Coronary artery (tissue), 2 donors: ENCODE measurements at regions not wholly inside any gene's neighbourhood (a gene's known extent, or its start where the extent isn't known, plus 50 kb on each side); places are given as distances from the start of the nearest gene placed in this dataset.

Source experiments
- DNase-seq: peaks from one replicate; pipeline ENCODE4 v3.0.0-alpha.2; 2017; ENCODE audit warnings: low spot score
- H3K27ac ChIP-seq, 2 donors: fragments of 200-600 bp; sonication (generic); one replicate each; pipeline ENCODE4 v1.5.1; 2016 to 2019
- H3K4me3 ChIP-seq: fragments of 200-600 bp; sonication (generic); 2 replicates; pipeline ENCODE4 v1.5.1; 2016; ENCODE audit warnings: mild to moderate bottlenecking, moderate library complexity
- TF ChIP-seq, protein P1 (sequence below): fragments of 200-600 bp; sonication (generic); IDR thresholded peaks from one replicate; pipeline ENCODE4 v1.5.1; 2019; ENCODE audit warnings: antibody characterized with exemption

DNA sequence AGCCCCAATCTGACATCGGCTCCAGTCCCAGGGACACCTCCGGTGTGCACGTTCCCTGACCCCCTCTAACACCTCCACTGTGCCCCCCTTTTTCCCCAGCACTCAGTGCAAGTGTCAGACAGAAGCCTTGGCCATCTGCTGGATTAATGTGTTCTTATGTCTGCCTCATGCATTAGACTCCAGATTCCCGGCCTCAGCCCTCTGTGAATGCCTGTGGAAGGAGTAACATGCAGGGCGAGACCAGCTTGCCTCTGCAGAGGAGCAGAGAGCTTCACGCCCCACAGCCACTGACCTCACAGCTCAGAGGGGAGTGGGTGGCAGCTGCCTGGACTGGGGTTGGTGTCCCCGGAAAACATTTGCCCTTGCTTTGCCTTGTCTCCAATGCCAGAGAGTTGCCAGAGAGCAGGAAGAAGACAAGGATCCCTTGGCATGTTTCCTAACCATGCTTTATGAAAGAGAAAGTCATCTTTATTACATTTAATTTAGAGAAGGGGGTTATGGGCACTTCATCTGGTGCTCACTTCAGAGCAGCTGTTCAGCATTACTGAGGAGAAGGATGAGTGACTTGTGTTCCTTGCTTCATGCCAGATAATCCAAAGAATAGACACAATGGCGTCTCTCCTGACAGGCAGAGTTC lies 91.6 kb upstream of the CXCL12 start:
- Histone ChIP-seq H3K4me3 (no peak overlapping the region), H3K27ac (no peak overlapping the region)
- DNase-seq, result no peak
- TF ChIP-seq, protein P1, sequence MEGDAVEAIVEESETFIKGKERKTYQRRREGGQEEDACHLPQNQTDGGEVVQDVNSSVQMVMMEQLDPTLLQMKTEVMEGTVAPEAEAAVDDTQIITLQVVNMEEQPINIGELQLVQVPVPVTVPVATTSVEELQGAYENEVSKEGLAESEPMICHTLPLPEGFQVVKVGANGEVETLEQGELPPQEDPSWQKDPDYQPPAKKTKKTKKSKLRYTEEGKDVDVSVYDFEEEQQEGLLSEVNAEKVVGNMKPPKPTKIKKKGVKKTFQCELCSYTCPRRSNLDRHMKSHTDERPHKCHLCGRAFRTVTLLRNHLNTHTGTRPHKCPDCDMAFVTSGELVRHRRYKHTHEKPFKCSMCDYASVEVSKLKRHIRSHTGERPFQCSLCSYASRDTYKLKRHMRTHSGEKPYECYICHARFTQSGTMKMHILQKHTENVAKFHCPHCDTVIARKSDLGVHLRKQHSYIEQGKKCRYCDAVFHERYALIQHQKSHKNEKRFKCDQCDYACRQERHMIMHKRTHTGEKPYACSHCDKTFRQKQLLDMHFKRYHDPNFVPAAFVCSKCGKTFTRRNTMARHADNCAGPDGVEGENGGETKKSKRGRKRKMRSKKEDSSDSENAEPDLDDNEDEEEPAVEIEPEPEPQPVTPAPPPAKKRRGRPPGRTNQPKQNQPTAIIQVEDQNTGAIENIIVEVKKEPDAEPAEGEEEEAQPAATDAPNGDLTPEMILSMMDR, result no peak

DNA sequence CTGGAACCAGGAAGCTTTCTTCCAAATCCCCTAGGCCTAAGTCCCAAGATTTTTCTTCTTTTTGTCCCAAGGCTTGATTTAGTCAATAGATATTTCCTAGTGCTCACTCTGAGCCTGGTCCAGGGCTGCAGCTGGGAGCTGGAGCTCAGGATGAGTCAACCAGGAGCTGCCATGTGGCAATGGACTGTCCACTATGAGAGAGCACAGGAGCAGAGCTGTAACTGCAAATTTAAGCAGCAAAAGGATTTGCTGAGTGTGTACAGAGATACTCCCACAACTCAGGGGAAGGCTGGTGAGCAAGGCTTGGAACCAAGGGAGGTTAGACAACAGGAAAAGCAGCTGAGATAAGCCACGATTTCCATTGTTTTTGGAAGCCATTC lies 92.1 kb upstream of the CXCL12 start:
- no peak overlapping the region for H3K27ac ChIP-seq
- no peak for DNase-seq
- H3K4me3 ChIP-seq, result no peak overlapping the region
- TF ChIP-seq, protein P1, result no peak

DNA sequence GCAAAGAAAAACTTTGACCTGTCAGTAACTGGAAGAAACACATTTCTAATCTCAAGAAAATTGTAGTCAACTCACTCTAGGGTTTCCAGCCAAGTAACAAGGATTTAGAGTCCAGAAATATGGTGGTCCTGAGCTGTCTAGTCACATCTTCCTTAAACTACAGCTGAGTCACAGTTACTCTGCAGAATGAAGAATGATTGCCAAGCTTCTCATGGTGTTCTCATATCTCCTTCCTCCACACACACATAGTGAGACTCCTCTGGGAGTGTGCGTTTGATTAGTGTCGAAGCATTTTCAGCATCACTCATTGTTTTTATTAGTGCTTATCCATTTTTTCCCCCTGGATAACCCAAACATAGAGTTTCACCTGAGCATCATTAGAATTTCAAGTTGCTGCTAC lies 93.1 kb upstream of the CXCL12 start:
- H3K4me3 ChIP-seq, result no peak overlapping the region
- DNase-seq, result no peak
- H3K27ac ChIP-seq, result no peak overlapping the region
- TF ChIP-seq, protein P1, result no peak

DNA sequence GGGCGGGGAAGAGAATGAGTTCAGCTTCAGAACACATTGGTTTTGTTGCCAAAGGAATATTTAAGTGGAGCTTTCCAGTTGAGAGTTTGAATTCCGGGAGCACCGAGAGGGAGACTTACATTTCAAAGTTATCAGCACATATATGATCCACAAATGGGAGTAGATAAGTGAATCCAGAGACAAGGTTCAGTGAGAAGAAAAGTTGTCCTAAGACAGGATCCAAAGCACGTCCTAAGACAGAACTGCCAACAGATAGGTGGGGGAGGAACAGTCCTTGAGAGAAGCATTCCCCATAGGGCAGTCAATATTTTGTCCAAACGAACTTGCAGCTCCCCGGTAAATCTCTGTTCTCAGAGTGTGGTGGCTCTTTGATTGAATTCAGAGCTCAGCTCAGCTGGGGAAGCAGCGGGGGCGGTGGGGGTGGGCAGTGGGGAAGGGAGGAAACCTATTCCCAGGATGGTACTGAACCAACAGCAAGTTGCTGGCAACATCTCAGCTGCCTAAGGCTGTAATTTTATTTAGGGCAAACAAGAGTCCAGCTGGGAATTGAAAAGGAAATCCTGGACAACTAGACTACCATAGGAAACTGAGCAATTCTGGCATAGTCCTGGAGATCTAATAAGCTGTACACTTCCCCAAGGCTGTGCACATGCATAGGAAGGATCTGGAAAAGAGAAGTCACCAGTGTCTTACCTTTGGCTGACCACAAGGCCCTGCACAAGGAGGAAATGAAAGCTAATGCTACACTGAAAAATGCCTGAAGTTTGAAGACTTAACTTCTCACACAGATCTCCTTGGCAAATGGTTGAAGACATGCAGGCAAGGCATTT lies 94.2 kb upstream of the CXCL12 start:
- DNase-seq, result no peak
- Histone ChIP-seq H3K27ac (no peak overlapping the region), H3K4me3 (no peak overlapping the region)
- TF ChIP-seq, protein P1, result no peak

DNA sequence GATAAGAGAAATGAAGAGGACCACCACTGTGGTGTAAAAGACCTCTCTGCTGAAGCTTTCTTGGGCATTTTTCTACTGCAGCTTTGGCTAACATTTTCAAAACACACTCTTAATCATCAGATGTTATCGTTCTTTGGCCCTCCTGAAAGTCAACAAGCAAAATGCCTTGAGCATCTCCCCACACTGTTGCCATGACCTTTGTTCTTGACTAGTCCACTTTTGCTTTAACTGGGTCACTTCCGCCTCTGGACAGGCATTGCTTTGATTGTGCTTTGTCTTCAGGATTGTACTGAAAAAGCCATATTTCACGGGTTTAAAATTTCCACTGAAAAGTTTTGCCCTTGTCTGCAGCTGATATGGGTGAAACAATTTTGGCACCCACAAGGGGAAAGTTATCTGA lies 107.8 kb upstream of the CXCL12 start:
- Histone ChIP-seq H3K27ac (no peak overlapping the region), H3K4me3 (no peak overlapping the region)
- TF ChIP-seq, protein P1, result no peak
- DNase-seq, result no peak

DNA sequence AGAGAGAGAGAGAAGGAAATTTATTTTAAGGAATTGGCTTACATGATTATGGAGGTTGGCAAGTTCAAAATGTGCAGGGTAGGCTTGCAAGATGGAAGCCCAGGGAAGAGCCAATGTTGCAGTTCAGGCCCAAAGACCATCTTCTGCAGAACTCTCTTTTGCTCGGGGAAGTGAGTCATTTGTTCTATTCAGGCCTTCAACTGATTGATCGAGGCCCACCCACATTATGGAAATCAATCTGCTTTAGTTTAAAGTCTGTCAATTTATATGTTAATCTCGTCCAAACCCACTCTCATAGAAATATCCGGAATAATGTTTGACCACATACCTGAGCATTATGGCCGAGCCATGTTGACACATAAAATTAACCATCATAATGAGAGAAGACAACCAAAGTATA lies 113.3 kb upstream of the CXCL12 start:
- no peak overlapping the region for H3K27ac ChIP-seq
- no peak overlapping the region for H3K4me3 ChIP-seq
- DNase-seq, result no peak
- TF ChIP-seq, protein P1, result no peak

DNA sequence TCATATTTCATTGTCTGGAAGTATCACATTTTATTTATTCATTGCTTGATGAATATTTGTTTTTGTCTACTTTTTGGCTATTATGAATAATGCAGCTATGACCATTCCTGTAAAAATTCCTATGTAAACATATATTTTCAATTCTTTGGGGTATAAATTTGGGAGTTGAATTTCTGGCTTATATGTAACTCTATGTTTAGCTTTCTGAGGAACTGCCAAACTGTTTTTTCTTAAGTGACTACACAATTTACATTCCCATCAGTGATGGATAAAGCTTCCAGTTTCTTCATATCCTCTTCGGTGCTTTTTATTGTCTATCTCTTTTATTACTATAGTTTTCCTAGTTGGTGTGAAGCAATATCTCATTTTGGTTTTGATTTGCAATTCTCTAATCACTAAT lies 115.6 kb upstream of the CXCL12 start:
- TF ChIP-seq, protein P1, result no peak
- DNase-seq, result no peak
- Histone ChIP-seq H3K27ac (no peak overlapping the region), H3K4me3 (no peak overlapping the region)
